GM12865 (cell line): ENCODE measurements at regions not wholly inside any gene's neighbourhood (a gene's known extent, or its start where the extent isn't known, plus 50 kb on each side); places are given as distances from the start of the nearest gene placed in this dataset.

Source experiments
- DNase-seq: peaks from one replicate; pipeline ENCODE4 v3.0.0; 2010; ENCODE audit warnings: low read depth
- H3K4me3 ChIP-seq: 2 replicates; pipeline ENCODE4 v1.5.1; 2011; ENCODE audit warnings: mild to moderate bottlenecking, low read depth, low read length, control low read depth
- TF ChIP-seq, protein P1 (sequence below): IDR thresholded peaks from 2 replicates; pipeline ENCODE4 v1.5.1; 2011; ENCODE audit warnings: low read length, control low read depth, low read depth, inconsistent platforms; ENCODE audit not compliant: insufficient read depth; ENCODE audit errors: missing control alignments

DNA sequence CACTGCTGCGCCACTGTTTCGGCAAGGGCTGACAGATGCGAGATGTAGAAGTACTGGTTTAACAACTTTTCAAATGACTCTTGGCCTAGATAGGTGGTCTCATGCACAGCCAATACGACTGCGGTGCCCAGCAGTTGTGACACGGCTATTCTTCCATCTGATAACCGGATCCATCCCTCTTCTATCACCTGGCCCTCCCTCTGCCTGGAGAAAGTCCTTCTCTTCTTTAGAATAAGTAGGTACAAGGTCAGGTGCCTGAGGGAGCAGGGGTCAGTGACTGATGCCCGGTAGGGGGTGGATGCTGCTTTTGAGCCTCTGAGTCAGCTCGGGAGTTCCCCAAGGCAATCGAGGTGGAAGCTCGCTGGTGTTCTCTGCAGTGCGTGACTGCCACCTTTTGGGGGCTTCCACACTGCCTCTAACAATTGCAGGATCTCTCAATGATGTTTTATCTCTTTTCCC lies 166.8 kb upstream of the GRIK2 start:
- peak; percentile 42 for DNase-seq
- TF ChIP-seq, protein P1, sequence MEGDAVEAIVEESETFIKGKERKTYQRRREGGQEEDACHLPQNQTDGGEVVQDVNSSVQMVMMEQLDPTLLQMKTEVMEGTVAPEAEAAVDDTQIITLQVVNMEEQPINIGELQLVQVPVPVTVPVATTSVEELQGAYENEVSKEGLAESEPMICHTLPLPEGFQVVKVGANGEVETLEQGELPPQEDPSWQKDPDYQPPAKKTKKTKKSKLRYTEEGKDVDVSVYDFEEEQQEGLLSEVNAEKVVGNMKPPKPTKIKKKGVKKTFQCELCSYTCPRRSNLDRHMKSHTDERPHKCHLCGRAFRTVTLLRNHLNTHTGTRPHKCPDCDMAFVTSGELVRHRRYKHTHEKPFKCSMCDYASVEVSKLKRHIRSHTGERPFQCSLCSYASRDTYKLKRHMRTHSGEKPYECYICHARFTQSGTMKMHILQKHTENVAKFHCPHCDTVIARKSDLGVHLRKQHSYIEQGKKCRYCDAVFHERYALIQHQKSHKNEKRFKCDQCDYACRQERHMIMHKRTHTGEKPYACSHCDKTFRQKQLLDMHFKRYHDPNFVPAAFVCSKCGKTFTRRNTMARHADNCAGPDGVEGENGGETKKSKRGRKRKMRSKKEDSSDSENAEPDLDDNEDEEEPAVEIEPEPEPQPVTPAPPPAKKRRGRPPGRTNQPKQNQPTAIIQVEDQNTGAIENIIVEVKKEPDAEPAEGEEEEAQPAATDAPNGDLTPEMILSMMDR: peak; percentile 33
- no peak overlapping the region for H3K4me3 ChIP-seq

DNA sequence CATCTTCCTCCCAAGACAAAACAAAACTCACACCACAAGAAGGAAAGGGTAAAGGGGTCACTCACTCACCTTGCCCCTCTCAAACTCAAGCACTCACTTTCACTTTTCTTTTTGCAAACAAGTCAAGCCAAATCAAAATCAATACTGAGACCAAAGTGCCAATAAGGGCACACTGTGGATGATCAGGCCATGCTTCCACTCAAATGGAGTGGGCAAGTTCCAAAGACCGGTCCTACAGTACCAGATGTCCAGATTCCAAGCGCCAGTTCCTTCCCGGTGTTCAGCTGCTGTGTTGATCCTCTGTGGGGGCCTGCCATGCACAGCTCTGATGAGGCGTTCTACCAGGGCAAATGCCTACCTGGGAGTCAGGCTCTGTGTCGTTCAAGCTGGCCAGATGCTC lies 162.6 kb upstream of the GRIK2 start:
- no peak for DNase-seq
- TF ChIP-seq, protein P1: no peak

DNA sequence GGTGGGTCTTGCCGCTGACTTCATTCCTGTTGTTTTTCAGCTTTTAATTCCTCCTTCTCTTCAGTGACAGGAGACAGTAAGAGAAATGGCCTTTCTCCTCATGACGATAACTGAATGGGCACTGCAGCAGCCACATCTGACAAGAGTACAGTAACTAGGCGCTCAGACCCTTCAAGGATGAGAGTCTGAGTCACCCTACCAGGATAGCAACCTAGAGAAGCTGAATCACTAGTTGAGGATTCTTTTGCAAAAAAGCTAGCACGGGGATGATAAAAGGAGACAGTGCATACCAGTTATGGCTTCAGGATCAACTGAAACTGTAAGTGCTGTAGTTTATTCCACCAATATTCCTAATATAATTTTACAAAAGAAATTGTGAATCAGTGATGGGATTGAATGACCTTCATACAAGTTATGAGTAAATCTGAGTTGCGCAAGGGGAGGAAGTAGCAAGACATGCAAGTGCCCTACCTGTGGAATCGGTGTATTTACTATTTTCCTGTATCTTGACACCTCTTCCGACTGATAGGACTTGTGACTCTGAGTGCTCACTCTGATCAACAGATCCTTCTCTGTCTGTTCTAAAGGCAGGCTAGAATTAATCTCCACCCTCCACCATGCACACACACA lies 161.8 kb upstream of the GRIK2 start:
- TF ChIP-seq, protein P1: no peak
- DNase-seq: no peak
- H3K4me3 ChIP-seq: no peak overlapping the region

More for the DNA sequence above, 162.6 kb upstream of the GRIK2 start:
- H3K4me3 ChIP-seq: no peak overlapping the region

DNA sequence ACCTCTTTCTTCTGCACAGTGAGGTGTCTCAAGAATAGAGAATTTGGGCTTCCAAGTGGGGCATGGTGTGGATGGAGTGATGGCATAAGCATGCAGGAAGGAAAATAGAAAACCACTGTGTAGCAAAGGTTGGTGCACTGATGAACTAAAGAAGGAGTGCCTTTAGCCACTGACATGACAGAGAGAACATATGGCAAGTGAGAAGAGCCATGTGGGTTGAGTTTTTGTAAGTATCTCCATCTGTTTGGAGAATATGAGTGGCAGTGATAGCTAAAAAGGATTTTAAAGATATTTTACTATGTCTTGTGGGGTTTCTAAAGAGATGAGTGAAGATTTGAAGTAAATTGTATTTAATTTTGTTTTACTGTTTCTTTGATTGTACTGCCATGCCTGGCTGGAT lies 160.5 kb upstream of the GRIK2 start:
- DNase-seq: no peak
- no peak overlapping the region for H3K4me3 ChIP-seq
- TF ChIP-seq, protein P1: no peak

DNA sequence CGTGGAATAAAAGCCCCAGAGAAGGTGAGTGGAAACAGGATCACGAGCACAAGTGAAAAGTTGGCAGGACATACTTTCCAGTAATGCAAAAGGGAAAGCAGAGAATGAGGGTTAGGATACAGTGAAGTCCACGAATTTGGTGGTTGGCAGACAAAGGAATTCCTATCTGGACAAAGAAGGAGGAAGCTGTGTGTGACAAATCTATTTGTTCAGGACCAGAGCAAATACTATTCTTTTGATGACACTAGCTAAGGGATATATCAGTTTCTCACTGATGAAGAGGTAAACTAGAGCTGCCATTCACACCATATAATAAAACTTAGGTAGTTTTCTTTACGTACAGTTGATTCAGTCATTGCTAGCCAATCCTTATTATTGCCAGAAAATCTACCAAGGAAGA lies 156.8 kb upstream of the GRIK2 start:
- TF ChIP-seq, protein P1: no peak
- H3K4me3 ChIP-seq: no peak overlapping the region
- DNase-seq: no peak

DNA sequence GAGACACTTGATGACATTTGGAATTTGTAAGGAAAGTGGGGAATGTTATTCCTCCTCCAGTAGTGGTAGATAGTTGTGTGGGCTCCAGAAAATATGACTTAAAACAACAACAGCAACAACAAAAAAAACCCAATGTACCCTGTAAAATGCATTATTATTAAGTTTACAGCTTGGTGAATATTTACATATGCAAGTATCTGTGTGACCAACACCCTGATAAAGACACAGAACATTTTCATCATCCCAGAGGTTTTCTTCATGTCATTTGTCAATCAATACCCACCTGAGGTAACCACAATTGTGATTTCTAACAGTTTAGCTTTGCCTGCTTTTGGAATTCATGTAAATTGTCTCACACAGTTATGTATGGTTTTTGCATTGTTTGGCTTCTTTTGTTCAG lies 152.1 kb upstream of the GRIK2 start:
- TF ChIP-seq, protein P1: no peak
- H3K4me3 ChIP-seq: no peak overlapping the region

DNA sequence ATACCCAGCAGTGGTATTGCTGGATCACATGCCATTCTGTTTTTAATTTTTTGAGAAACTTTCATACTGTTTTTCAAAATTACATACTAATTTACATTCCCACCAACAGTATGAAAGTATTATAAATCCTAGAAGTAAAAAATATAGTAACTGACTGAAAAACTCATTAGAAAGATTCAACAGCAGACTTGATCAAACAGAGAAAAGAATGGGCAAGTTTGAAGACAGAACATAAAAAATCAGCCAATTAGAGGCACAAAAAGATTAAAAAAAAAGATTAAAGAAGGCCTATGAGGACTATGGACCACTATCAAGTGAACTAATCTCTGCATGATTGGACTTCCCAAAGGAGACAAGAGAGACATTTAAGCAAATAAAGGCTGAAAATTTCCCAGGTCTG lies 144.0 kb upstream of the GRIK2 start:
- no peak overlapping the region for H3K4me3 ChIP-seq
- TF ChIP-seq, protein P1: no peak
- no peak for DNase-seq

More for the DNA sequence above, 152.1 kb upstream of the GRIK2 start:
- no peak for DNase-seq
